ENCODE measurements at regions not wholly inside any gene's neighbourhood (a gene's known extent, or its start where the extent isn't known, plus 50 kb on each side); places are given as distances from the start of the nearest gene placed in this dataset.

DNA sequence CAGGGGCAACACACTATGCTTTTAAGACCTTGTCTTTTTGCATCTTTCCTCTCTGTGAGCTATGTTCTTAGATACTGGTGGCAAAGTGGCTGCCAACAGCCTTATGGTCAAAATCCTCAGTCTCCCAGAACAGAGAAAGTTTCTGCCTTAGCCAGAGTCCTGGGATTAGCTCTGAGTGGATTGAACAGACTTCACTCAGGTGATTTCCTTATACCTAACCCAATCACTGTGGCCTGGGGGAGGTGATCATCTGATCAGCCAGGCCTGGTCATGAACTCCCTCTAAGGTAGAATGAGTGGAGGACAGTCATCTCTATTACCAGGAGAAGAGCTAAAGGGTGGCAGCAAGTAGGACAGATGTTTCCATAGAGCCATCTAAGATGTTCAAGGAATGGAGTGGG, 218.5 kb upstream of the E2F8 start:
- no peak for DNase-seq

DNA sequence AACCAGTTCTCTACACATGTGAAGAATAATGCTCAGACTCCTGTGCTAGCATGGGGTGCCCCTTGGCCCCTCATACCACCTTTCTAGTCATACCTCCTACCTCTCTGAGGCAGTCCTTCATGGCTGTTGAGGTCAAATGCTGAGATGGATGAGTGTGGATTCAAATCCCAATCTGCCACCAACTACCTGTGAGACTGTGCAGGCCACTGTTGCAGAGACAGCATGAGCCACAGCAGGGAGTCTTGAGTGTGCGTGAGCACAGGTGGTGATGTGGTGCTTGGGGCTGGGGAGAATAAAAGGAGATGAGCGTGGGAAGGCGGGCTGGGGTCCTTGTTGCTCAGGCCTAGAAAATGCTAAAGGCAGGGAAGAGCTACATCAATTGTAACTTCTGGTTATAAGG, 218.0 kb upstream of the E2F8 start:
- no peak for DNase-seq

DNA sequence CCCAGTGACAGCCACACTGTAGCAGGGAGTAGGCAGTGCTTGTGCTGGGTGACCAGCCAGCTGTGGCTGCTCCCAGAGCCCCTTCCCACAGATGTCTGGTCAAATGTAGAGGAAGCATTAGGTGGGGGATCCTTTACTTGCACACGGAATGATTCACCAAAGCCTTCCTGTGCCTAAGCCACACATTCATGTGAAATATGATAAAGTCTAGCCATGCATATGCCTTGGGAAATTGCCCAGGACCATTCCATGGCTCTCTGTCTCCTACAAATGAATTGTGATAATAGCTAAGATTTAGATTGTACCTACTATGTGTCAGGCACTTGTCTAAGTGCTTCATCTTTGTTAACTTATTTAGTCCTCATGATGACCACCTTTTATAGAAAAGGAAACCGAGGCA, 217.5 kb upstream of the E2F8 start:
- DNase-seq = no peak

DNA sequence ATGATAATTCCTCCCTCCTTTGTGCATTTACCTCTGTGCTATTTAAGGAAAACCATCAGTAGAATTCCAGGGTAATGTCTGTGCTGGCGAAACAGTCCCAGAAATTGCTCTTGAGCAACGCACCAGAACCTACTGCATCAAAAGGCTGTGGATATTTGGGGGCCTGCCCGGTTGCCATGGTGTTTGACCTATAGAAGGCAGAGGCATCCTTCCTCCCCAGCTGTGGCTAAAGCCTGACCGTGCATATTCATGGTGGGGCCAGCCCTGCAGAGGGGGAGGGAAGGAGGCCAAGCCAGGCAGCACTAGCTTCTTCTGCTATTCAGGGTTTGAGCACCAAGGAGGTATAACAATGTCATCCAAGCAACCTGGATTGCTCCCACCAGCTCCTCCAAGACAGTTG, 215.0 kb upstream of the E2F8 start:
- no peak for DNase-seq

DNA sequence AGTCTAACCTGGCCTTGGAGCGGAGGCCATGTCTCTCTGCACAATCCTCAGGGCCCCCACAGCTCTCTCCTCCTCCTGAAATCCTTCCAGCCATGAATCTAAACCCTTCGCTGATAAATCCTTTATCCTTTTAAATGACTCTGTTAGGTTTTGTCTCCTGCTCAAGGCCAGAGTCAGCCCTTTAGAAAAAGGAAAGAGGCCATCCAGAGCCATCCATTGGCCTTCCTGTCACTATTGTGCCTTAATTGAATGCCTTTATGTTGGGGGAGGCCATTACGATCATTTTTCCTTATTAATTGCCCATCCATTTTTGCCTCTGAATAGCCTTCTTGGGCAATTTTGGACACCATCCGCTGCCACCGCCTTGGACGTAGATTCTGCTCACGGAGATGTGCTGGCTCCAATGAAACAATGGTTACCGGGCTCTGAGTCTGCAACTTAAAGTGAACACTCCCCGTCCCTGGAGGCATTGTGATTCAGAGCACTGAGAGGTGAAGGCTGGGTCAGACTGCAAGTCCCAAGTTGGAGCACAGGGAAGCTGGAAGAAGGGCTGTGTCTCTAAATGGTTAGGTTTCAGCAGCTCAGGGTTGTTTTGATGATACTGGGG, 213.0 kb upstream of the E2F8 start:
- no peak for DNase-seq

DNA sequence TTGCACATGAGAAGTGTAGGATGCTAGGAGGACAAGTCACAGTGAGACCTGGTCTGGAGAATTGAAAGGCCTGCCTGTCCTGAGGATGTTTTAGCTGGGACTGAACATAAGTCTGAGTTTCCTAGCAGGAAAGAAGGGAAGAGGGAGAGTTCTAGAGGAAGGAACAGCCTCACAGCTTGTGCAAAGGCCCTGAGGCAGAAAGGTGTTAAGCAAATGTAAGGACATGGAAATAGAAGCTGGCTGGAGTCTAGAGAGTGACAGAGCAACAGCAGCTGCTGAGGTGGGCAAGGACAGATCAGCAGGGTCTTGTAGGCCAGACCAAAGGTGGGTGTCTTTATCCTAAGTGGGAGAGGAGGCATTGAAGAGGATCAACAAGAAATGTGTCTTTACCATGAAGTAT, 210.9 kb upstream of the E2F8 start:
- no peak for DNase-seq

DNA sequence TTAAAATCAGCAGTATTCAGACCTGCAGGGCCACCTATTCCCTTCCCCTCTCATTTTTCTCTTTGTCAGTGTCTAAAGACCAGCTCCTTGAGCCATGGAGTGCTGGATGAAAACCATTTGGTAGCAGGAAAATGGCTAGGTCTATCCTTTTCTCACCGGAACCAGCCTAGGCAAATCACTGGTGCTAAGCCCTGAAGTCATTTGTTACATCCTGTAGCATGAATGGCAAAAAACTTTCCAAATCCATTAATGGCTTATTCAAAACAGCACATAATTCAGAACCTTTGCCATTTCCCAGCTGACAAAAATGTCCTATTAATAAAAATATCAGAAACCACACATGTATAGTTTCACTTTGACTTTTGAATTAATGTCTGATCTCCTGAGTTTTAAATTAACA, 209.5 kb upstream of the E2F8 start:
- DNase-seq = no peak

DNA sequence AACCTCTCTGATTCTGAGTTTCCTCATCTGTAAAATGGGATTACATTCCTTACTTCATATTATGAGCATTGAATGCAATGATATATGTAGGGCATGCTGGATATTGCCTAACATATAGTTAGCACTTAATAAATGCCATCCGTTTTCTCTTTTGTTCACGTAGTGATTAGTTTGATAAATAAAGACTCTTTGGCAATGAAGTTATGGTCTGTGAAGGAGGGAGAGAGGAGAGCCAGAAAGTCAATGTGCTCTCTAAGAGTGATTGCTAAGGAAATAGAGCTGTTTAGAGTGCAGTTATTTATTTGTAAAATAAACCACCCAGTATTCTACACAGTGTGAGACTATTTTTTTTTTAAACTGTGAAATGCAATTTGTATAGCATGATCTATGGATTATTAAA, 207.9 kb upstream of the E2F8 start:
- DNase-seq = no peak

DNA sequence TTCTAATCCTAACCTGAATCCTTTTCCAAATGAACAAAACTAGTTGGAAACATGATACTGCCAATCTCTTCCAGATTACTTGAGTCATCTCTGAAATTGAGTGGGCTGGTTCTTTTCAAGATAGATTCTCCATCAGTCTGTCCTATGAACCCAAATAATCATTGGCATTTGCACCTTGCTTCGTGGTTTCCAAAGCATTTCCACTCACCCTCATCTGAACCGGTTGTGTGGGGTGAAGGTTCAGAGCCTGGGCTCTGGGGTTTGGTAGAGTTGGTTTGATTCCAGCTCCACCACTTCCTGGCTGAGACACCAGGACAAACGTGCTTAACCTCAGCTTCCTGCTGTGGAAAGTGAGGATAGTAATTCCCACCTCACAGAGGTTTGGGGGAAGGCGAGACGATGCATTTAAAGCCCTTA, 206.4 kb upstream of the E2F8 start:
- DNase-seq = no peak

DNA sequence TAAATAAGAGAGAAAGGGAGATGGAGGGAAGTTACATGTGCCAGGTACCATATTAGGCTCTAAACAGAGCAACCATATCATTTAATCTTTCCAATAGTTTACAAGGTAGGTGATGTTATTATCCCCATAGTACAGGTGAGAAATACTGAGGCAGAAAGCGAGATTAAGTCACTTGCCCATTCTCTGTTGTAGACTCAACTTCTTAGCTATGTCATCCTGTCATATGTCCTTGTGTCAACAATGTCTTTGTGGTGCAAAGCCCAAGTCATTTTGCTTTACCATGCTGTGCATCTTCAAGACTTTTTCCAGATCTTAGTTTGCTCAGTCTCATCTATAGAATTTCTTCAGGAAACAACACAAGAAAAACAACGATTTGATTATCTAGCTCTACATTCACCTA, 205.0 kb upstream of the E2F8 start:
- DNase-seq = no peak

DNA sequence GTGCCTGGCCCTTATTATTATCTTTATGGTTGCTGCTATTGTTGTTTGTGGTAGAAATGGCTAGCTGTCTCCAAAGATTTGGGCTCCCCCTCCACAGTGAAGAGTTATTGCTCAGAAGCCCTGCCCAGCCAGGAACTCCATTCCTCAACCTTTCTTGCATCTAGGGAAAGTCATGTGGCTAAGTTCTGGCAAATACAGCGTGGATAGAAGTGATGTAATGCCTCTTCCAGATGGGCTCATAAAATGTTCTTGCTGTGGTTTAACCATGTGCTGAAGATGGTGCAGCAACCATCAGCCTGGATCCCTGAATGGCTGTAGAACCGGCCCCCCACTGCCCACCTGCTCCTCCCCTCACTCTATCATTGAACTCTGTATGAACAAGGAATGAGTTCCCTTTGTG, 203.5 kb upstream of the E2F8 start:
- DNase-seq = no peak

DNA sequence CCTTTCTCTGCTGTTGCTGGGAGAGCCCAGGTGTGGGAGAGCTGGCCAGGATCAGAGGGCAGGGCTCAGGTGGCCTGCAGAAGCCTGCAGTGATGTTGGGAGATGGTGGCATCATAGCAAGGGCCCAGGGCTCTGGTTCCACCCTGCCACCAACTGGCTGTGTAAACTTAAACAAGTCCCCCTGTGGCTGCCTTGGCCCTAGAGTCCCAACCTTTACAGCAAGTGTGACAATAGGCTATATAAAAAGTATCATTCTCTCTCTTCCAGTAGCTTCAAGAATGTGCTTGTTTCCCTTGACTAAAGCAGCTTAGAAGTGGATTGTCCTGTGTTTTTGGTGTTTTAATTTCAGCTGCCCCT, 201.8 kb upstream of the E2F8 start:
- DNase-seq = no peak

DNA sequence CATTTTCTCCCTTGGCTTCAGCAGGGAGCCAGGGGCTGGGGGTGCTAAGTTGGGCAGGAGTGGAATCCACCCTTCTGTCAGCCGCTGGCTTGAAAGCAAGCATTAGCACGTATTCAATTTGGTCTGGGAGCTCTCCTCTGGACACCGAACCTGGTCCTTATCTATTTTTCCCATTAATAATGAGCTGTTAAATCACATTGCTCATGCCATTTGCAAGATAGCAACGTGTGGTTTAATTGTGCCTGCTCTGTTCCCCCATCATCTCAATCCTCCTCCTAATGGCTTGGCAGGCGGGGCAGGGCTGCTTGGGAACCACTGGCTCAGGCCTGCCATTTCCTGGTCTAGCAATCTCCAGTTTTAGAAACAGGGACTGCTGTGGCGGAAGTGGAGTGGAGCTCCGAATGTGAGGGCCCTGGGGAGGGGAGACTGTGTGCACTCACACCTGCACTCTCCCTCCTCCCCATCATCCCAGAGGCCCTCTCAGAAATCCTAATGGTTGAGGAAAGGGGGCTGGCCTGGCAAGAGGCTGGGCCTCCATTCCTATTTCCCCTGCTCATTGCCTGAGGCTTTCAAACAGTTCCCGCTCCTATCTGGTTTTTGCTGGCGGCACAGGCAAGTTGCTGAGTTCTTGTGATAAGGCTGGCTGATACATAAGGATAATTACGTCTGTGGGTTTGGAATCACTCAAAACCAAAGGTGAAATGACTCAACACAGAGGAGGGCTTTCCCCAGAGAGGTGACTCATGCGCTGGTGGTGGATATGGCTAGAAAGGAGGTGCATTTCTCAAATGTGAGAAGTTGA, 201.2 kb upstream of the E2F8 start:
- no peak for DNase-seq

DNA sequence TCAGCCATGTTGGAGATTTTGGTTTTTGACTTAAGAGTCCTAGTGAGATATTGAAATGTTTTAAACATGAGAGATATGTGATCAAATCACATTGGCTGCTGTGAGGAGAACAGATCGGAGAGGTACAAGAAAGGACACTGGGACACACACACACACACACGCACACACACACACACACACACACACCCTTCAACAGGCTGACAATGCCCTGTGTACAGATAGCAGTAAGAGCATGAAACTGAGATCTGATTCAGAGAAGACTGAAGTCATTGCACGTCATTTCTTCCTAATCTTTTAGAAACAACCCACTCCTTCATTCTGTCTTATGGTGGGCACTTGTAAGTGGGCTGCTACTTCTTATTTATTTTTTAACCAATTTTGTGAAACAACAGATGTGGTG, 200.5 kb upstream of the E2F8 start:
- no peak for DNase-seq

DNA sequence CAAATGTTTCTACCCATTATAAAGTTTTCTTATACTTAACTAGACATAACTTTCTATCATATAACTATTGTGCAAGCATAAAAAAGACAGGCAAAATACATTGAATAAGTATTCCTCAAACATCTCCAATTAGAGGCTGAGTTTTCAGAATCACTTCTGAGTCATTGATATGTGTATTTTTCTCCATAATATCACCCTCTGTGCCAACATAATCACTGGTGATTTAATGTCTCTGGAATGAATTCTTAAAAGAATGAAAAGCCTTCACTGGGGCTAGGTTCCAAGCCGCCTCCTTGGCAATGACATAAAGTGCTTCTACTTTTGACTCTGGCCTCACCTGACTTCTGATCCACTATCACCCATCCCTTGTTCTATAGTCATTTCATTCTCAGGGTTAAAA, 197.0 kb upstream of the E2F8 start:
- no peak for DNase-seq

DNA sequence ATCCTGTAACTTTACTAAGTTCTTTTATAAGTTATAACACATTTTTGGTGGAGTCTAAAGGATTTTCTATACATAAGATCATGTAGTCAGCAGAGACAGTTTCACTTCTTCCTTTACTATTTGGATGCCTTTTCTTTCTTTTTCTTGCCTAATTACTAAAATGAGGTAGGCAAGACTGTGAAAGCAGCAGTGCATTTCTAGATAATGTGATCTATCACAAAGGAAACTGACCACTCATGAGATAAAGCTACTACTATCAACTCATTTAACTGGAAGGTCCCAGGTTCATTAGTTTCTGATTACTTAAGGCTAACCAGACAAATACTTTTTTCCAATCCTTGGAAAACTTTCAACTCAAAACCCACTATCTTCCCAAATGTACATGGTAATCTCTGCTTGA, 196.2 kb upstream of the E2F8 start:
- DNase-seq = no peak

DNA sequence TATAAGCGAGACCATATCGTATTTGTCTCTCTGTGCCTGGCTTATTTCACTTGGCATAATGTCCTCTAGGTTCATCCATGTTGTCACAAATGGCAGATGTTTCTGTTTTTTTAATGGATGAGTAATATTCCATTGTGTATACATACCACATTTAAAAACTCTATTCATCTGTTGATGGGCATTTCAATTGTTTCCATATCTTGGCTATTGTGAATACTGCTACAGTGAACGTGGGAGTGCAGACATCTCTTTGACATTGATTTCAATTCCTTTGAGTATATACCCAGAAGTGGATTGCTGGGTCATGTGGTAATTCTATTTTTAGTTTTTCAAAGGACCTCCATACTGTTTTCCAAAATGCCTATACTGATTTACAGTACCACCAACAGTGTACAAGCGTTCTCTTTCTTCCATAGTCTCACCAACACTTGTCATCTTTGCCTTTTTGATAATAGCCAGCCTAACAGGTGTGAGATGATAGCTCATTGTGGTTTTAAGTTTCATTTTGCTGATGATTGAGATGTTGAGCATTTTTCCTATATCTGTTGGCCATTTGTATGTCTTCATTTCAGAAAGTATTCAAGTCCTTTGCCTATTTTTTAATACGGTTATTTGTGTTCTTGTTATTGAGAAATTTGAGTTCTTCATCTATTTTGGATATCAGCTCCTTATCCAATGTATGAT, 194.7 kb upstream of the E2F8 start:
- no peak for DNase-seq

DNA sequence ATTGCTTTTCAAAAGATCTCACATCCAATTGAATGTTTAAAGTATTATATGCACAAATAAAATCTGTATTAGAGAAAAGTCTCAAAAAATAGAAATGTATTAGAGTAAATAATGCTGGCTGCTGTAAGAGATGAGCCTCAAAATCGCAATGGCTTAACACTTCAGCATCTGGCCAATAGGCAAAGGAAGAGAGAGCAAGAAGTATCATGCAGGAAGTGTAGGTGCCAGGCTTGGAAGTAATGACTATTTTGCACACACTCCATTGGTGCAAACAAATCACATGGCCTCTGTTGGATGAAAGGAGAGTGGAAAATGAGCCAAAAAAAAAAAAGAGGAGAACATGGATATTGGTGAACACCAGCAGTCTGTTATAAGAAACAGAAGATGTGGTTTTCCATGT, 193.0 kb upstream of the E2F8 start:
- no peak for DNase-seq

DNA sequence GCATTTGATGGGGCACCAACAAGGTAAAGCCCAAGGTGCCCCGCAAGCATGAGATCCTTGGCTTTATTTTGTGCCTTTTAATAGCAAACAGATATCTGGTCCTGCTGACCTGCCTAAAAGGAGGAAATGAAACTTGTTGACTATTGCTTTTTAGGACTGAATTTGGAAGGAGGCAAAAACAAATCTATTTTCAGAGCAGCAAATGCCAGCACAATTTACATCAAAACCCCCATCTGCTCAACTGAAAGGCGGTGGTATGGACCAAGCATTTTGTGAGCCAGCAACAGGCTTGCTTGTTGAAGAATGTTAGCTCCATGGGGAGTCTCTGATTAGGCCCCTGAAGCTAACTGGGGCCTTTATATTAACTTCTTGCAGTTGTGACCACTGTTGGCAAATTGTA, 192.6 kb upstream of the E2F8 start:
- no peak for DNase-seq

DNA sequence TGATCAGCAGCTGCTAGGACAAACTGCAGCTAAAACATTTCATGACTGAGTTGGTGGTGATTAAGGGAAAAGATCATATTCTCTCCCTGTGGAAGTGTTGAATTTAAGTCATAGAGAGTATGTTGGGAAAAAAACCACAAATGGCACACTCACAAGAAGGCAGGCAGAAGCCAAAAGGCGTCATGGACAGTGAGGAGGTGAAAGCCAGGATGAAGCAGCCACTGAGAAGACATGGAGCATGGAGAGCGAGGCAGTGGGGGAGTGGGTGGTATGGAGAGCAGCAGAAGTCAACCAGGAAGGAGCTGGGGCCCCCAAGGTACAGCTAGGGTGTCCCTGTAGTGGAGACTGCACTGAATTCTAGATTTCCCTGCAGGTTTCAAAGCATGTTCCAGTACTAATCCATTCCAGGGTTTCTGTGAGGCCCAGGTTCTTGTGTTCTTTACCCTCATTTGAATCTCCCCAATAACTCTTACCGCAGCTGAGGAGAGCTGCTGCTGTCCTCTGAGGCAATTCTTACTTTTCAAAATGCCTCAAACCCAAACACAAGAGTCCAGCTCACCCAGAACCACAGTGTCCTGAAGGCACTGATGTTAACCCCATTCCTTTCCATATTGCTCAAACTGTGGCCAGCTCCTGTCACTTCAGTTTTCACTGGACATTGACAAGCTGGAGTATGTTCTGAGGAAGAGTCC, 191.8 kb upstream of the E2F8 start:
- no peak for DNase-seq

DNA sequence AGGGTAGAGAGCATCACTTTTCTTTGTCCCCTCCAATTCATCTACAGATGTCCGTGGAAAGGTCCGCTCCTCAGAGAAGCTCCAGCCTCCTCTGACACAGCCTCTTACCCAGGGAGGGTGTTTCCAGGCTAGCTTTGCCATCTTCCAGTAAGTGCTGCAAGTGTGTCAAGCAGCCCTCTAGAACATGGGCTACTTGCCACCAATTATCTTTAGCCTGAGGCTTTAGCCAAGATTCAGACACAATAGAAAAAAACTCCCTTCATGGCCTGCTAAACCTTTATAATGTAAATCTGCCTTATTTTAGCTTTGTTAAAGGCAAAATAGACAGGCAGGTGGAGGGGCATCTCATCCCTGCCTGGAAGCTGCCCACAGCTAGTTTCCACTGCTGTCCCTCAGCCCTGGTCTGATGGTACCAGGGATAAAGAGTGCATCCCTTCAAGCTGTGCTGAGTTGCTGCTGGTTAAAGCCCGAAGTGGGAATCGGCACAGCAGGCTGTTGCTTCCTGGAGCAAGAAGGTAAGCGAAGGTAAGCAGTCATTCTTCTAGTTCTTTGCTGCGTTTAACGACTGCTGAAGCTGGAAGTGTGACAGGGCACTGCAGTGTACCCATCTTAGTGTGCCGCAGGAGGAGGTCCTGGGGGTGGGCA, 190.1 kb upstream of the E2F8 start:
- no peak for DNase-seq

DNA sequence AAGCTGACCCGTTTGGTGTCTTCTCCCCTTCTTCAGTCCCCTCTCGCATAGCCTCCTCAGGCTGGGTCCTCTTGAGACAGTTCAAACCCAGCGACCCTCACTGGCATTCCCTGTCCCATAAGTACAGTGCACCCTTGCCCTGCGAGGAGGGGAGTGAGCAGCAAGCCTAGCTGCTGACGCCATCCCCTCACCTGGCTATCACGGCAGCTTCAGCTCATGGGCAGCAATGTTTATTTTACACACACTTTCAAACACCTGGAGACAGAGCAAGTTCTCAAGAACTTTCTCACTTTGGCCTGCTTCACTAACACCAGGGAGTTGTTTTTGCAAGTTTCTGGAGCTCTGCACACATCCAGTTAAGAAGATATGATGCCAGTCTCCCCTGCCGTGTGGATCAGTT, 189.6 kb upstream of the E2F8 start:
- no peak for DNase-seq

DNA sequence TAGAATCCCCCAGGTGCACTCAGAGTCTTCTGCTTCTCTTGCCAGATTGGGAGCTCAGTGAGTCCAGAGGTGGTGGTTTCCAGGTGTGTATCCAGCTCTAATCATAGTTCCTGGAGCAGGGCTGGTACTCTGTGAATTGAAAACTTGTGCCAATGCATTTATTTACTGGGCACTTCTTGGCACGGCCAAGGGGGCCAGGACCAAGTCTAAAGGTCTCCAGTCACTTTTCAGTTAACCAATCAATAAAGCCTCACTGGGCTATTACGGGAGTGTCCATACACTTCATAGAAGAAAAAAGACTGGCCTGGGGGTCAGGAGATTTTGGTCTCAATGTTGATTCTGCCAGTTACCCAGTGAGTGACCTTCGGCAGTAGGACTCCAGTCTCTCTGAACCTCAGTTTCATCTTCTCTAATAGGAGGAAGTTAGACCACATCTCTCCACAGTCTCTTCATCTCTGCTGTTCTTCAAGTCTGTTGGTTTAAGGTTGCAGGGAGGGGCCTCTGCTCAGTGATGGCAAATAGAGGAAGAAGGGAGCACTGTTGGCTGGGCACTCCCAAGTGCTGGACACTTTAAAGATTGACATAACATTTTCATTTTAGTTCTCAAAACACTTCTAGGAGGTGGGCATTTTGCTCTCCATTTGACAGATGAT, 188.5 kb upstream of the E2F8 start:
- no peak for DNase-seq

Data from CD4-positive, alpha-beta T cell treated with Interleukin-17A for 1 hour (primary cell).